Thyroid gland (tissue), 4 donors: ENCODE measurements at regions not wholly inside any gene's neighbourhood (a gene's known extent, or its start where the extent isn't known, plus 50 kb on each side); places are given as distances from the start of the nearest gene placed in this dataset.

ENCODE experiments used
- CTCF ChIP-seq, 6 experiments: fragments of 200-600 bp in 3 of 6; fragments of 450-650 bp in 3 of 6; sonication (generic) in 3 of 6; IDR thresholded peaks; one replicate each; pipeline ENCODE4 v1.5.1; 2016 to 2019; ENCODE audit warnings: antibody characterized with exemption in 6 of 6, mild to moderate bottlenecking in 2 of 6, inconsistent platforms in 1 of 6, moderate library complexity in 1 of 6
- POLR2A ChIP-seq, 2 donors: fragments of 450-650 bp; IDR thresholded peaks; one replicate each; pipeline ENCODE4 v1.6.1; 2017; ENCODE audit warnings: antibody characterized with exemption in 2 of 2, mild to moderate bottlenecking in 2 of 2, moderate library complexity in 1 of 2

- TF ChIP-seq CTCF (IDR thresholded peaks at IDR 0.05) (no peak), POLR2A (IDR thresholded peaks at IDR 0.05) (no peak)
Observed at GRCh38 chr13:86403181-86403580, 604.0 kb upstream of the SLITRK6 start.
